ENCODE measurements at regions not wholly inside any gene's neighbourhood (a gene's known extent, or its start where the extent isn't known, plus 50 kb on each side); places are given as distances from the start of the nearest gene placed in this dataset.

DNA sequence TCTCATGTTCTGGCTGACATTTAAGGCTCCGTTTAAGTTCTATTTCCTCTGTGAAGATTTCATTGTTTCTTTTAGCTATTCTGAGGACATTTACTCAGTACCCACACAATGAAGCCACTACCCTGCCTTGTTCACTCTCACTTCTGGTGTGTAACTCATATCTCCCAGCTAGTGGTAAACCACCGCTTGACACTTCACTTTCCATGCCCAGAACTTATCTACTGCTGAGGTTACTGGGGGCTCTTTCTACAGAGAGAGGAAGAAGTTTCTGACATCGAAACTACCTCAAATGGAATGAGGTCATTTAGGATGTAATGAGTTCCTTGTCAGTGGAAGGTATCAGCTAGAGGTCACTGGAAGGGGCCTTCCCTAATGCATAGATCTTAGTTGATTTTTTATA, 501.5 kb downstream of the DMAC1 start:
- Histone ChIP-seq H2AFZ (ENCODE audit: low read depth) (no peak overlapping the region), H3K4me2 (no peak overlapping the region), H3K9me2 (no peaks in the 10 kb centered on the region), H3K4me1 (ENCODE audit: control insufficient read depth in 1 of 2, insufficient read depth in 2 of 2, low read depth in 1 of 2, low read length in 1 of 2) (no peaks in the 10 kb centered on the region; a peak in 1 of 4 replicates), H3K9ac (no peak overlapping the region), H3F3A (replicated peaks; ENCODE audit: insufficient read depth) (no peaks in the 10 kb centered on the region), H3K9me3 (no peaks in the 10 kb centered on the region), H3K79me2 (ENCODE audit: insufficient read depth) (no peaks in the 10 kb centered on the region), H3K27me3 (ENCODE audit: insufficient read depth) (no peaks in the 10 kb centered on the region), H3K27ac (ENCODE audit: low read depth in 2 of 2, low read length in 1 of 2) (no peak overlapping the region), H4K20me1 (ENCODE audit: insufficient read depth) (no peaks in the 10 kb centered on the region), H3K36me3 (replicated peaks in 1 of 2; ENCODE audit: control insufficient read depth in 1 of 2, insufficient read depth in 2 of 2, low read length in 1 of 2) (no peaks in the 10 kb centered on the region), H3K4me3 (ENCODE audit: low read depth in 2 of 2, low read length in 1 of 2) (no peak overlapping the region)
- WGBS (ENCODE audit: low lambda C conversion rate) = 70% methylated on average over 3 of the region's 3 CpGs
- ChIA-PET CTCF (interaction anchor here (1.1 kb wide), 1 partner anchor 39 kb away, joined by 3 read pairs; no protein-coding TSS in a partner anchor), POLR2A (no interaction called here)
- no peak for DNase-seq
- TF ChIP-seq, protein P1, sequence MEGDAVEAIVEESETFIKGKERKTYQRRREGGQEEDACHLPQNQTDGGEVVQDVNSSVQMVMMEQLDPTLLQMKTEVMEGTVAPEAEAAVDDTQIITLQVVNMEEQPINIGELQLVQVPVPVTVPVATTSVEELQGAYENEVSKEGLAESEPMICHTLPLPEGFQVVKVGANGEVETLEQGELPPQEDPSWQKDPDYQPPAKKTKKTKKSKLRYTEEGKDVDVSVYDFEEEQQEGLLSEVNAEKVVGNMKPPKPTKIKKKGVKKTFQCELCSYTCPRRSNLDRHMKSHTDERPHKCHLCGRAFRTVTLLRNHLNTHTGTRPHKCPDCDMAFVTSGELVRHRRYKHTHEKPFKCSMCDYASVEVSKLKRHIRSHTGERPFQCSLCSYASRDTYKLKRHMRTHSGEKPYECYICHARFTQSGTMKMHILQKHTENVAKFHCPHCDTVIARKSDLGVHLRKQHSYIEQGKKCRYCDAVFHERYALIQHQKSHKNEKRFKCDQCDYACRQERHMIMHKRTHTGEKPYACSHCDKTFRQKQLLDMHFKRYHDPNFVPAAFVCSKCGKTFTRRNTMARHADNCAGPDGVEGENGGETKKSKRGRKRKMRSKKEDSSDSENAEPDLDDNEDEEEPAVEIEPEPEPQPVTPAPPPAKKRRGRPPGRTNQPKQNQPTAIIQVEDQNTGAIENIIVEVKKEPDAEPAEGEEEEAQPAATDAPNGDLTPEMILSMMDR (IDR thresholded peaks at IDR 0.05) = no peak
- TF ChIP-seq SIN3A (IDR thresholded peaks at IDR 0.05; ENCODE audit: borderline replicate concordance, low read depth, low read length) (no peak), RCOR1 (IDR thresholded peaks at IDR 0.05; ENCODE audit: low read length) (no peak), TAF1 (IDR thresholded peaks at IDR 0.05; ENCODE audit: borderline replicate concordance, low read depth, low read length) (no peak), RAD21 (IDR thresholded peaks at IDR 0.05; ENCODE audit: low read length) (no peak), RXRA (IDR thresholded peaks at IDR 0.05; ENCODE audit: borderline replicate concordance, low read depth) (no peak), FOSL2 (IDR thresholded peaks at IDR 0.05; ENCODE audit: borderline replicate concordance, low read depth) (no peak), SMC3 (IDR thresholded peaks at IDR 0.05; ENCODE audit: low read depth, low read length) (no peak), NRF1 (IDR thresholded peaks at IDR 0.05; ENCODE audit: low read depth, low read length) (no peak), MEF2A (IDR thresholded peaks at IDR 0.05; ENCODE audit: borderline replicate concordance, low read depth) (no peak), FOXJ3 (CRISPR knock-in tag; IDR thresholded peaks at IDR 0.05) (no peak), GATA2 (CRISPR knock-in tag; IDR thresholded peaks at IDR 0.05) (no peak)
- TF ChIP-seq, protein P2, sequence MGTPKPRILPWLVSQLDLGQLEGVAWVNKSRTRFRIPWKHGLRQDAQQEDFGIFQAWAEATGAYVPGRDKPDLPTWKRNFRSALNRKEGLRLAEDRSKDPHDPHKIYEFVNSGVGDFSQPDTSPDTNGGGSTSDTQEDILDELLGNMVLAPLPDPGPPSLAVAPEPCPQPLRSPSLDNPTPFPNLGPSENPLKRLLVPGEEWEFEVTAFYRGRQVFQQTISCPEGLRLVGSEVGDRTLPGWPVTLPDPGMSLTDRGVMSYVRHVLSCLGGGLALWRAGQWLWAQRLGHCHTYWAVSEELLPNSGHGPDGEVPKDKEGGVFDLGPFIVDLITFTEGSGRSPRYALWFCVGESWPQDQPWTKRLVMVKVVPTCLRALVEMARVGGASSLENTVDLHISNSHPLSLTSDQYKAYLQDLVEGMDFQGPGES (IDR thresholded peaks at IDR 0.05; ENCODE audit: low read depth, low read length) = no peak
- TF ChIP-seq, protein P3, sequence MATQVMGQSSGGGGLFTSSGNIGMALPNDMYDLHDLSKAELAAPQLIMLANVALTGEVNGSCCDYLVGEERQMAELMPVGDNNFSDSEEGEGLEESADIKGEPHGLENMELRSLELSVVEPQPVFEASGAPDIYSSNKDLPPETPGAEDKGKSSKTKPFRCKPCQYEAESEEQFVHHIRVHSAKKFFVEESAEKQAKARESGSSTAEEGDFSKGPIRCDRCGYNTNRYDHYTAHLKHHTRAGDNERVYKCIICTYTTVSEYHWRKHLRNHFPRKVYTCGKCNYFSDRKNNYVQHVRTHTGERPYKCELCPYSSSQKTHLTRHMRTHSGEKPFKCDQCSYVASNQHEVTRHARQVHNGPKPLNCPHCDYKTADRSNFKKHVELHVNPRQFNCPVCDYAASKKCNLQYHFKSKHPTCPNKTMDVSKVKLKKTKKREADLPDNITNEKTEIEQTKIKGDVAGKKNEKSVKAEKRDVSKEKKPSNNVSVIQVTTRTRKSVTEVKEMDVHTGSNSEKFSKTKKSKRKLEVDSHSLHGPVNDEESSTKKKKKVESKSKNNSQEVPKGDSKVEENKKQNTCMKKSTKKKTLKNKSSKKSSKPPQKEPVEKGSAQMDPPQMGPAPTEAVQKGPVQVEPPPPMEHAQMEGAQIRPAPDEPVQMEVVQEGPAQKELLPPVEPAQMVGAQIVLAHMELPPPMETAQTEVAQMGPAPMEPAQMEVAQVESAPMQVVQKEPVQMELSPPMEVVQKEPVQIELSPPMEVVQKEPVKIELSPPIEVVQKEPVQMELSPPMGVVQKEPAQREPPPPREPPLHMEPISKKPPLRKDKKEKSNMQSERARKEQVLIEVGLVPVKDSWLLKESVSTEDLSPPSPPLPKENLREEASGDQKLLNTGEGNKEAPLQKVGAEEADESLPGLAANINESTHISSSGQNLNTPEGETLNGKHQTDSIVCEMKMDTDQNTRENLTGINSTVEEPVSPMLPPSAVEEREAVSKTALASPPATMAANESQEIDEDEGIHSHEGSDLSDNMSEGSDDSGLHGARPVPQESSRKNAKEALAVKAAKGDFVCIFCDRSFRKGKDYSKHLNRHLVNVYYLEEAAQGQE (IDR thresholded peaks at IDR 0.05; ENCODE audit: low read depth, low read length) = no peak
- TF ChIP-seq, protein P4, sequence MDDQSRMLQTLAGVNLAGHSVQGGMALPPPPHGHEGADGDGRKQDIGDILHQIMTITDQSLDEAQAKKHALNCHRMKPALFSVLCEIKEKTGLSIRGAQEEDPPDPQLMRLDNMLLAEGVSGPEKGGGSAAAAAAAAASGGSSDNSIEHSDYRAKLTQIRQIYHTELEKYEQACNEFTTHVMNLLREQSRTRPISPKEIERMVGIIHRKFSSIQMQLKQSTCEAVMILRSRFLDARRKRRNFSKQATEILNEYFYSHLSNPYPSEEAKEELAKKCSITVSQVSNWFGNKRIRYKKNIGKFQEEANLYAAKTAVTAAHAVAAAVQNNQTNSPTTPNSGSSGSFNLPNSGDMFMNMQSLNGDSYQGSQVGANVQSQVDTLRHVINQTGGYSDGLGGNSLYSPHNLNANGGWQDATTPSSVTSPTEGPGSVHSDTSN (IDR thresholded peaks at IDR 0.05) = no peak

Measured in SK-N-SH (cell line).